PC-9 (cell line): ENCODE measurements at regions not wholly inside any gene's neighbourhood (a gene's known extent, or its start where the extent isn't known, plus 50 kb on each side); places are given as distances from the start of the nearest gene placed in this dataset.

Experiments used
- EZH2 ChIP-seq: fragments of 200-600 bp; sonication (generic); IDR thresholded peaks from 2 replicates; pipeline ENCODE4 v1.8.0; 2017; ENCODE audit warnings: antibody characterized with exemption, low read depth
- TF ChIP-seq, protein P1 (sequence below): fragments of 200-600 bp; sonication (generic); conservative IDR thresholded peaks from 2 replicates; pipeline ENCODE4 v1.6.1; 2017; ENCODE audit warnings: mixed run types, antibody characterized with exemption, mild to moderate bottlenecking, moderate library complexity

DNA sequence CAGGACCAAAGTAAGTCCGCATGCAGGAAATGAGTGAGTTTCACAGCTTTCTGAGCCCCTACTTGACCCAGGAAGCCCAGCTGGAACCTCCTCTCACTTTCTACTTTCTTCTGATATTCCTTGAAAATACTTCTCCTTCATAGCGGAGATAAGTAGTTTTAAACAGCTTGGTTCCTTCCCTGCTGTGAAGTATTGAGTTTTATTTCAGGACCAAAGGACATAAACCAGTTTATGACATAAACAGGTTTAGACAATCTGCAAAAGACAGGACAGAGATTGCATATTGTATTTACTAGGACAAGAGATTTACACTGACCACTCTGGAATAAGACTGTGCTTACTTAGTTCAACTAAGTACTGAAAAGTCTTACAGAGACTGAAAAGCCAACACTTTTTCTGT is 54.8 kb downstream of the PAGE2 start:
- TF ChIP-seq, protein P1, sequence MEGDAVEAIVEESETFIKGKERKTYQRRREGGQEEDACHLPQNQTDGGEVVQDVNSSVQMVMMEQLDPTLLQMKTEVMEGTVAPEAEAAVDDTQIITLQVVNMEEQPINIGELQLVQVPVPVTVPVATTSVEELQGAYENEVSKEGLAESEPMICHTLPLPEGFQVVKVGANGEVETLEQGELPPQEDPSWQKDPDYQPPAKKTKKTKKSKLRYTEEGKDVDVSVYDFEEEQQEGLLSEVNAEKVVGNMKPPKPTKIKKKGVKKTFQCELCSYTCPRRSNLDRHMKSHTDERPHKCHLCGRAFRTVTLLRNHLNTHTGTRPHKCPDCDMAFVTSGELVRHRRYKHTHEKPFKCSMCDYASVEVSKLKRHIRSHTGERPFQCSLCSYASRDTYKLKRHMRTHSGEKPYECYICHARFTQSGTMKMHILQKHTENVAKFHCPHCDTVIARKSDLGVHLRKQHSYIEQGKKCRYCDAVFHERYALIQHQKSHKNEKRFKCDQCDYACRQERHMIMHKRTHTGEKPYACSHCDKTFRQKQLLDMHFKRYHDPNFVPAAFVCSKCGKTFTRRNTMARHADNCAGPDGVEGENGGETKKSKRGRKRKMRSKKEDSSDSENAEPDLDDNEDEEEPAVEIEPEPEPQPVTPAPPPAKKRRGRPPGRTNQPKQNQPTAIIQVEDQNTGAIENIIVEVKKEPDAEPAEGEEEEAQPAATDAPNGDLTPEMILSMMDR = no peak
- TF ChIP-seq EZH2 = no peak
